ENCODE measurements at regions not wholly inside any gene's neighbourhood (a gene's known extent, or its start where the extent isn't known, plus 50 kb on each side); places are given as distances from the start of the nearest gene placed in this dataset.
"Not testable (repeated sequence)": the region's sequence is repeated elsewhere in the genome, so short reads cannot be mapped to it uniquely, and the experiment has no call there.

DNA sequence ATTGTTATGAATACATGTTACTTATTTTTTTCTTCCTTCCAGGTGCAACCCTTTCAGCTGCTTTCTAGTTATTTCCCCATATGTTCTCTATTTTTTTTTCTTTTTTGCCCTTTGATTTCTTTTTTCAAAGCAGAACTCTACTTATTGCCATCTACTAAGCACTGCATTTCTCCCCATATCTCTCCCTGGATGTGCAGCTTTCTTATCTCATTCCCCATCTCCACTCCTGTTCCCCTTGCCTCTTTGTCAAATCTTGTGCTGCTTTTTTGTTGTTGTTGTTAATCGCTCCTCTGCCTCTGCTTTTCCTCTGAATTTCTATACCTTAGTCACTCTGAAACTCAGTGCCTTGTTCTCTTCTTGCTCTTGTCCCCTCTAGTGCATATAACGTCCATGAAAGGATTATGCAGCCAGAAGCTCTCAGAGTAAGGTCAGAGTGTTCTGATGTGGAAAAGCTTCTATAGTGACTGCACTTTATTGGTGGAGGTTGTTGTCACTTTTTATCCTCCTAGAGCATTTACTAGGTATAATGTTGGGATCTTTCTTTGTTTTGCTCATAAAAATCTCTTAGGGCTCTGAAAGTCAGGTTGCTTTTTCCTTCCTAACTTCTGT lies 51.1 kb upstream of the JADE1 start:
- DNase-seq: no peak

DNA sequence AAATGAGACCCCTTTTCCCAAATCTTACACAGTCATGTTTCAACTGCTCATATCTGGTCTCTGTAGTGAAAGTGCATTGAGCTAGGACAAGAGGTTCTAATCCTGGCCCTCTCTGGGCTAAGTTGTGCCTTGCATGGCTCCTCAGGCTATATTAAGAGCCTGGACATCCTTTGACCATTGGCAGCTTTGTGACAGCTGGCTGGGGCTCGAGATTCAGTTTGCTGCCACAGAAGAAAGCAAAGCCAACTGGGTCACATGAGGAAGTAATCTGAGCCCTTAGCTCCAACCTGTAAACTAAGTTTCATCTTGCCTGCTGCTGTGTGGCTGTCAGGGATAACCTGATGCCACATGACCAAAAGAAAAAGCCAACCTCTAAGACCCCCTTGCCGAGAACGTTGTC lies 51.8 kb upstream of the JADE1 start:
- no peak for DNase-seq

DNA sequence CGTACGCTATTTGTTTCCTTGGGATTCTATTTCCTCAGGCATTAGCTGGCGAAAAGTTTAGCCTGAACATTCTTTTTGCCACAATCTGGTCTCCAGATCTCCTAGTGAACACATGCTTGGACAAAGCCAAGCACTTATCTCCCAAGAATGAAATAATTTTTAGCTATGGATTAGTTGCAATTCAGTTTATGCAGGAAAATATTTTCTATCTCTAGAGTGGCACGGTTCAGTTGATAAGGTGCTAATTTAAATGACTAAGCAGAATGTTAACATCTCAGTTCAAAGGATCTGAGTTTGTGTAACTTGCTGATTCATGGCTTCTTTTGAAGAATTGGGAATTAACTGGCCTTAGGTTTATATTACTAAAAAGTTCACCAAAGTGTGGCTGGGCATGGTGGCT lies 58.1 kb upstream of the JADE1 start:
- DNase-seq: no peak

DNA sequence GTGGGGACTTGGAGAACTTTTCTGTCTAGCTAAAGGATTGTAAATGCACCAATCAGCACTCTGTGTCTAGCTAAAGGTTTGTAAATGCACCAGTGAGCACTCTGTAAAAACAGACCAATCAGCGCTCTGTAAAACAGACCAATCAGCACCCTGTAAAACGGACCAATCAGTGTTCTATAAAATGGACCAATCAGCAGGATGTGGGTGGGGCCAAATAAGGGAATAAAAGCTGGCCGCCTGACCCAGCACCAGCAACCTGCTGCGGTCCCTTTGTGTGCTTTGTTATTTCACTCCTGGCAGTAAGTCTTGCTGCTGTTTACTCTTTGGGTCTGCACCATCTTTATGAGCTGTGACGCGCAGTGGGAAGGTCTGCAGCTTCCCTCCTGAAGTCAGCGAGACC lies 67.8 kb upstream of the JADE1 start:
- not testable (repeated sequence) for DNase-seq

DNA sequence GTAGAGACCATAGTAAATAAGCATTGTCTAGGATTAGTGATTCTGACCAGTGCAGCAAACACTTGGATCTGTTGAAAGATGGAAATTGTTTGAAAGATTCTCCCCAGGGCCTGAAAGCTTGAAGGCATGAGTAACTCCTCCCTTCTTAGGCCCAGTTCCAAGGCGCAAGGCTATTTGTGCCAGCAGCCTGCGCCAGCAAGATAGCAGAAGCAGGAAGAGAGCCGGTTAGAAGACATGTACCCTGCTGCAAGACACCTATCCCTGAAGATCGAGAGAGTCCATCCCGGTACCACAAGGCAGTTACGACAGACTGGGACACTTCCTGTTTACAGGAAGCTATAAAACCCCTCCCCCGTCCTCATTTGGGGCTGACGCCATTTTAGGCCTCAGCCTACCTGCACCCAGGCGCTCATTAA lies 72.4 kb upstream of the JADE1 start:
- DNase-seq: no peak

DNA sequence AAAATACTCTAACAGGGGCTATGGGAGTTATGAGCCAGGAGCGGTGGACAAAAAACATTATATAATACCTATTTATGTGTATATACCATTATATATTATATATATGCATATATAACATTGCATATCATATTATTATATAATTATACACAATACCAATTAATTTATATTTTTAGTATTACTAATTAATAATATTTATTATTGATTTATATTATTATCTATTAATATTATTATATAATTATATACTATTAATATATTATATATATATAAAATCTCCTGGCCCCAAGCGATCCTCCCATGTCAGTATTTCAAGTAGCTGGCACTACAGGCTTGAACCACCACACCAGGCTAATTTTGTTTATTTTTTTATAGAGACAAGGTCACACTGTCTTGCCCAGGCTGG lies 73.8 kb upstream of the JADE1 start:
- no peak for DNase-seq

DNA sequence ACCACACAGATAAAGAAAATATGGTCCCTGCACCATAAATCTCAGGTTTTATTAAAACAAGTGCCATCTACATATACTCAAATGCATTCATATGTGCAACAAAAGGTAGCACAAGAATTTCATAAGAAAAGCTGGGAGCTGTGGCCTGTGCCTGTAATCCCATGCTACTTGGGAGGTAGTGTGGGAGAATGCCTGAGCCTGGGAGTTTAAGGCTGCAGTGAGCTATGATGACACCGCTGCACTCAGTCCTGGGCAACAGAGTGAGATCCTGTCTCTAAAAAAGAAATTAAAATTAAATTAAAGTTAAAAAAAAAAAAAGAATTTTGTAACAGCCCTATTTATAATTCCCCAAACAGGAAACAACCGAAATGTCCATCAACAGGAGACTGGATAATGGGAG lies 81.3 kb upstream of the JADE1 start:
- DNase-seq: no peak

DNA sequence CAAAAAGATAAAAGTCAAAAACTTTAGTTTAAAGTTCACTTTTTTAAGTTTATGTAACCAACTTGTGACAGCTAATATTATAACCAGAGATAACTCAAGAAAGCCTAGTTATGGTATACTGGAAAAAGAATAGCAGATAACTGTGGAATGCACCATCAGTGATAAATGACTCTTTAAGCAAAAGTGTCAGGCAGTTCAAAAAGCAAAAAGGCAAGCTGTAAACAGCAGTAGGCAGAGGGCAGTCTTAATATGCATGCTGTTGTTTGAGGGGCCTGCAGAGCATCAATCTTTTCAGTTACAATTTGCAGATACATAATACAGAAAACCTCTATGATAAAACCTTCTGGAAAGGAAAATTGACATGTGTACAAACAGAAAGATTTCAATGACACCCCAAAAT lies 81.8 kb upstream of the JADE1 start:
- DNase-seq: no peak

DNA sequence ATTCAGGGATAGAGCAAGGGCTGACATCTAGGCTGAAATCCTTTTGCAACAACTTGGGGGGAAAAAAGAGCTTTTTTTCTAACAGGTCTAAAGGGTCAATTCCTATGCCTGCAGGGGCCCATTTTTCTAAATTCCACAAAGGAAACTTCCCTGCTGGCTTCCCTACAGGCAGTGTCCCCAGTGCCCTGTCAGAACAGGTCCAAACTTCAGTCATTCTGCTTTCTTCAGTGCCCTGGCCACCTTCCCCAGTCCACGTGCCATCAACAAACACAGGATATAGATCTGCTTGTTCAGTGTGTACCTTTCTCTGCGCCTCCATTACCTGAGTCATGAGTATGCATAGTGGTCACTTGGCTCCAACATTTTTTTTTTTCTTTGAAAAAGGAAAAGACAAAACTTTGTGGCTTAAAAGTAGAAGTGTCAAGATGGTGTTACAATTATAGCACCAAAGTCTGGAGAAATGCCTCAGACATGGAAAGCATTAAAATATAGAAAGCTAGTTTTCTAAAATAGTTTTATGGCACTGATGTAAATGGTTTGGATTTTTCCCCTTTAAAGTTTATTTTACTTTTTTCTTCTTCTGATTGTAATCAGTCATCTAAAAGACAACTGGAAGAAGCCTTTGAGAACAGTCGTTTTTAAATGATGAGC lies 84.0 kb upstream of the JADE1 start:
- no peak for DNase-seq

DNA sequence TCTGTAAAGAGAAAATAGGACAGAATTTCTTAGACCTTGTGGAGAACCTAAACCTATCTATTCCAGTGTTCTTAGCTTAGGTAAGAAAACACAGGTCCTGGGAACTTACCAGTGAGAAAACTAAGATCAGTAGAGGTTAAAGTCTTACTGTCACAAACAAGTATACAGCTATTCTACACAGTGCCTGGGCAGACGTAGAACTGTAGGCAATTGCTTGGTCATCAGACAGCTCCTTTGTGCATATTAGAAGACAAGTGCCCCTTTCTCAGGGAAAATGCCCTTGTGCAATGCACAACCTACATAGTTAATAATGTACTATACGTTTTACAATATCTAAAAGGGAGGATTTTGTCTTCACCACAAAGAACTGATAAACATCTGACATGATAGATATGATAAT lies 86.6 kb upstream of the JADE1 start:
- no peak for DNase-seq

DNA sequence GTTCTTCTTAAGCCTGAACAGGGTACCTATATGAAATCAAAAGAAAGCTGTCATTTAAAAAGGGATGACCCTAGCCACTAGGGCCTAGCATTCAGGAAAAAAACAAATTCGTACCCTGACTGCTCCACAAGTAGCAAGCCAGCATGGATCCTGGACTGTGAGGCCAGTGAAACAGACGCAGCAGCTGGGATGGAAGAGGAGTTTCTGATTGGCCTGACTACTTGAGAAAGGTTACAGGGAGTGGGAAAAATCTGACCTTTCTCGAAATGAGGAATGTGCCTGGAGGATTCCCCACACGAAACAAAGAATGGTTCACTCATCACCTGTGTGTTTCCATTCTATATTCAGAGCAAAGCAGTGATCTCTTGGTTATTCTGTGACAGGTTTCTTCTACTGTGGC lies 87.6 kb upstream of the JADE1 start:
- no peak for DNase-seq

DNA sequence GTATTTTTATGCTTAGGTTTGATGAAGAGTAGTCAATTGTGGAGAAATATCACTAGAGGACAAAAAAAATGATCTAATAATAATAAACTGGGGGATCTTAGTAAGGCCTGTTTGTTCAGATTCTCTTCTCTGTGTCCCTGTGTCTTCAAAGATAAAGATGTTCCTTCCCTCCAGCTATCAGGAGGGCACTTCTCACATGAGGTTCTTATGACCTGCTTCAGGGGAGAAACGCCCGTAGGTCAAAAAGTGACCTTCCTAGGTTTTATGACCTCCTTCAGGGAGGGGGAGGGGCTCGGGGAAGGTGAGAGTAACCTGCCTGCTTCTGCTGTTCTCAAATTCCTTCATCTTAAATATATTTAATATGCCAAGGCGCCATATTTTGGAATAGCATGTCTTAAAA lies 89.2 kb upstream of the JADE1 start:
- no peak for DNase-seq

DNA sequence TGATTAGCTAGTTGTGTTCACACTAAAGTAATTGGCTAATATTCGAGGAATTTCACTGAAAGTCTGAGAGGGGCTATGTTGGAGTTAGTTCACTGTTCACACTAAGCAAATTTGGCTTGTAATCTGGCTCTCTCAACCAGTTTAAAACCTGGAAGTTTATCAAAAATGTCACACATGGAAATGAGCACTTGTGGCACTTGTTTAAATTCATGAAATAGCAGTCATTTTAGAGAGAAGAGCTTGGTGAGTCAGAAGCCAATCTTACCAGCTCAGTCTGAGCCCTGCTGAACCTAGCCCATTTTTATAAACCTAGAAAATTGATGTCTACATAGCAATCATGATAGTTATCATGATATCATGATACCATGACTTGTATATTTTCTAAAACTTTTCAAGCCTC lies 90.7 kb upstream of the JADE1 start:
- no peak for DNase-seq

DNA sequence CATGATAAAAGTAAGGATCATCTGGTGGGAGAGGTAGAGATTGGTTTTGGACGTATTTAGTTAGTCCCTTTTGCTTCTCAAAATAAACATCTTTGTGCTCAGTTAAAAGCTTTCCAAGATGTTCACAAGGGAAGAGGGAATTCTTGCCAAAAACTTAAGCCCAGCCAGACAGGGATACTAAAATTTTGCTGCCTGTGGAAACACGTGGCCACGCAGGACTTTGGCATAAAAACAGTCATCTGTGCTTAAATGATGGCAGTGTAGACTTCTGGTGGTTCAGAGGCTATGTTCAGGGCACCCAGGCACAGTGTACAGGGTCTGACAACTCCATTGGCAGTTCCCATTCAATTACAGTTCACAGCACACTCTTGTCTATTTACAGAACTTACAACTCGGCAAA lies 93.2 kb upstream of the JADE1 start:
- no peak for DNase-seq

DNA sequence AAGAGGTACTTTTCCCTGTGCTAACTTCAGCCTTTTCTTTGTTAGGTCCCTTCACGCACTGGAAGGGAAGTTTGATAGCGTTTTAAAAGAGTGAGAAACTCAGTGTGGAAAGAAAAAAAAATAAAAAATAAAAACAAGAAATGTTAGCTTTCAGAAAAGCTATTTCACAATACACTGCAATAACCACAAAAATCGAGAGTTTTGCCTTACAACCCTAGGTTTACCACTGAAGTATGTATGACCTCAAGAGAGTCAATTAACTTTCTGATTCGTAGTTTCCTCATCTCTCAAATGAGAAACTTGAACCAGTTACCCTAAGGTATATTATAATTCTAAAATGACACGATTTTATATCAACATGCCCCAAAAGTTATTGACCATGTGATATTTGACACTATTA lies 93.9 kb upstream of the JADE1 start:
- no peak for DNase-seq

DNA sequence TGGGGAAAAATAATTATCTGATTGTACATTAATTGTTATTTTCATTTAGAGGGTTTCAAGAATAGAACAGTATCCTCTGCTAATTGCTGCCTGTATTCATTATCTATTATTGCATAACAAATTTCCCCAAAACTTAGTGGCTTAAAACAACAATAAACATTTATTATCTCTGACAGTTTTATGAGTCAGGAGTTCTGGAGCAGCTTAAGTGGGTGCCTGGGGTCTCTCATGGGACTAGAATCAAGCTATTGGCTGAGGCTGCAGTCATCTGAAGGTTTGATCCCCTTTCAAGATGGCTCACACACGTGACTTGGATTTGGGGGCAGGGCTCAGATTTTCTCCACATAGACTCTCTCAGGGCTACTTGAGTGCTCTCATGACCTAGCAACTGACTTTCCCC lies 98.1 kb upstream of the JADE1 start:
- no peak for DNase-seq

DNA sequence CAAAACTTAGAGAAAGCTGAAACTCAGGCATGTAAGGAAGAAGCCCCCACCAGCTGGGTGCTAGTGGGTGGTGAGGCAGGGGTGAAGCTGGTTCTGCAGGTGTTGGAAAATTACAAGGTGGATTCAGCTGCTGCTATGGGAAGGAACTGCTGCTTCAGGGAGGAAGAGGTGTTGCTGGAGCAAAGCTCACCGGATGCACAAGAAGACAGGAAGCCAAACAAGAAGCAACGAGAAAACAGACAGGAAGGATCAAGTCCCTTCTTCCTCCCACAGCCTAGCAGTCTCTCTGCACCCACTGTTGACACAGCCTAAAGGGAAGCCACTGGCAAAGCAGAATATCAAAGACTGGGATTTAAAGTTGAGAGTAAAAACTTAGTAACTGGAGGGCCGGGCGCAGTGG lies 100.2 kb upstream of the JADE1 start:
- no peak for DNase-seq

DNA sequence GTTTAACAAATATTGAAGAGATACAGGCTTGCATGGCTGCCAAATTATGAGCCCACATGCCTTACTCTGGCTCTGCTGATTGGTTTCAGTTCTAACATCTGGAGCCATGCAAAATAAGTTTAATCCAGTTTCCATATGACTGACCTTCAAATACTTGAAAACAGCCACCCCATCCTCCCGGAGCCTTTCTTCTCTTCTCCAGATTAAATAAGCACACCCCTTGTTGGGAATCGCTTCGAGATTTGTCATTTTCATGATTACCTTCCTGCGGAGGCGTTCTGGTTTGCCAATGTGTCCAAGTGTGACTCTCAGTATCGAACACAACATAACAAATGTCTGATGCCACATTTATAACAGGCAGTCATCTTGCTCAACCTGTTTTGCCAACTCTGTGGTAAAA lies 101.6 kb upstream of the JADE1 start:
- no peak for DNase-seq

DNA sequence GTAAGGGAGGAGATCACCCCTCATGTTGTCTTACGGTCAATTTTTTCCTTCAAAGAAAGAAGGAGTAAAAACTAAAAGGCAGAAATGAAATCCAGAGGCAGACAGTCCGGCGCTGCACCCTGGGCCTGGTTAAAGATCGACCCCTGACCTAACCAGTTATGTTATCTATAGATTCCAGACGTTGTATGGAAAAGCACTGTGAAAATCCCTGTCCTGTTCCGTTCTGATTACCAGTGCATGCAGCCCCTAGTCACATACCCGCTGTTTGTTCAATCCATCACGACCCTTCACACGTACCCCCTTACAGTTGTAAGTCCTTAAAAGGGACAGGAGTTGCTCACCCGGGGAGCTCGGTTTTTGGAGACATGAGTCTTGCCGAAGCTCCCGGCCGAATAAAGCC lies 105.6 kb upstream of the JADE1 start:
- DNase-seq: no peak

DNA sequence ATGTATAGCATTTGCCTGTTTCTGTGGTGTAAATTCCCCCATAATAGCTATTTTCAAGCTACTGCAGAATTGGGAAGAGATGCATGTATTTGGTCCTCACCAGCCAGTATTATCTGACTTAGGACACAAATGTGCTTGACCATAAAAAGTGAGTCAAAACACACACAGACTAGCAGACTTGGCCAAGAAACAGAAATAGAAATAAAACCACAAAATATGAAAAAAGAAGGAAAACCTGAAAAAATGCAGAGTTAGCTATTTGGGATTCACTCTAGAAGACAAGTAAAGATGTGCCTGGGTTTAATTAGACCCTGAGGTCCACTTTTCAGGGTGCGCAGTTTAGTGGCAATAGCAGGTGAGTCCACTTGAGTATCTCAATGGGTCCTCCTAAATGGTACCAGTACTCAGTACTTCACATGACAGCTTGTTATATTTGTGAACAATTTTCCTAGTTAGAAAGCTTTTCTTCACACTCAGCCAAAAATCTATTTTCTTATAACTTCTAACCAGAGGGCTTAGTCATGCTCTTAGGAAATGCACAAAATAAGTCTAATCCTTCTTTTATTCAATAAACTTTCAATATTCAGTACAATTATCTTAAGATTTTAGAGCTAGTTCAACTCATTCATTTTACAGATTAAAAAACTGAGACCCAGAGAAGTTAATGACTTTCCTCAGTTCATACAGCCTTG lies 108.7 kb upstream of the JADE1 start:
- no peak for DNase-seq

DNA sequence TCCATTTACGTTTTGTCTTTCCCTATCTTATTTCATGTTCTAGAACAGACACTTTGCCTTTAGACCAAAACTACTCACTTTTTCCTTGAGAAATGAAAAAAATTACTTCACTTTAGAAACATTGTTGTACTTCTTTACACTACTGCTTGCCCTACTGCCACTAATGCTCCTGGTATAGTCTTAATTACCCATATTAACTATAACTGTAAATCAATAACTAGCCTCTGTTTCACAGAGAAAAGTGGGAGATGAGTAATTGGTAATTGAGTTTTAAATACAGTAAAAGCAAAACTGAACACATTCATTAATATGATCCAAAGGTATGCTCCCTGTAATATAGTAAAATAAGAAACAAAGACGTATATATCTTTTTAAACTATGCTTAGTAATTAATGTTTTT lies 111.1 kb upstream of the JADE1 start:
- no peak for DNase-seq

DNA sequence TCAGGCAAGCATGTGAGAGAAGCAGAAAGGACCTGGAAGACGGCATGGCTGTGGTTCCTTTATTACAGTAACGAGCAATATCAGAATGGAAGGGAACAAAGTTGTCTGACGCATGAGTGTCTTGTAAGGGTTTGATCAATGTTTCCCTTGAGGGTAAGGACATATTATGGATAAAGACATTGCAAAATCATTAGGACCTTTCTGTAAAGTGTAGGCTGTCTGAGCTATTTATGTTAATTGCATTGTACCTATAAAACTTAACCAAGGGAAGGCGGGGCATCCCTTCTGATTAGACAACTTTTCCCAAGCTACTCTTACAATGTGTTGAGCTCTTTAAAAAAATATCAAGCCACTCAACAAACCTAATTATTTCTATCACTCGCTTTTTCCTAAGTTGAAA lies 112.2 kb upstream of the JADE1 start:
- no peak for DNase-seq

DNA sequence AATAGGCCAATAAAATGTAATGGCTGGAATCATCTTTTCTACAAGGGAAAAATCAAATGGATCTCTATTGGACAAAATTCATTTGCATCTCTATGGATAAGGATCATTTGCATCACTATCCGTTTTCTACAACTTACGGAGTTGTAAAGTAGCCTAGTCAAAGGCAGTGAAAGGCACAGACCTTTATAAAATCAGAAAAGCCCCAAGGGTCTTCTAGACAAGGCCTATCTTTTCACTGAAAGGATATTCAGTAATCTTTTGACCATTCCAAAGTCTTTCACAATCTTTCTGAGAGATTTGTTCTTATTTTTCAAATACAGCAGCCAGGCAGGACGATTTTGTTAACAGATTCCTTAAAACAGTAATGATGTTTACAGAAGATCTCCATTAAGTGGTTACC lies 119.5 kb upstream of the JADE1 start:
- no peak for DNase-seq

DNA sequence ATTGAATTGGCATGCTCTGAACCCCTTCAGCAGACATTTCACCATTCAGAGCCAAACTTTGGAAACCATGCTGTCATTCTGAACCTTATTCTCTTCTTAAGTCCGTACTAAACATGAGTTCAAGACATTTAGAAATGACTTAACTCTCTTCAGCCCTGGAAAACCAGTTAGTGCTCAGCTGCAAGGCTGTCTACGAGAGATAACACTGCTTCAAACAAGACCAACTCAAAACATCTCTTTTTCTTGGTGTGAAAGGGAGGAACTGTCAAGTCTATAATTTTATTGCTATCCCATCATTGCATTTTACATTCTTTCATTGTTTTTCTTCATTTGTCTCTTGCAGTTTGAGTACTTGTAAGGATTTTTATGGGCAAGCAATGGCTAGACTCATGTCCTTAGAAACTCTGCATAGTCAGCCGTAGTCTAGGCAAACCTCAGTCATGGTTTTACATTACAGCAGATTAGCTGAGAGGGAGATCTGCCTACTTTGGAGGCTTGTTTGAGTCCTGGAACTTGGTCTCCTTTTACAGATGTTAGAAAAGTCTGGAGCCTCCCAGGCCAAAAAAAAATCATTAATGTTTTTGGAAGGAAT lies 120.6 kb upstream of the JADE1 start:
- no peak for DNase-seq
